Kidney capillary endothelial cell (primary cell): ENCODE measurements at regions not wholly inside any gene's neighbourhood (a gene's known extent, or its start where the extent isn't known, plus 50 kb on each side); places are given as distances from the start of the nearest gene placed in this dataset.
"Not testable (repeated sequence)": the region's sequence is repeated elsewhere in the genome, so short reads cannot be mapped to it uniquely, and the experiment has no call there.

Experiments used
- DNase-seq: peaks from one replicate; pipeline ENCODE4 v3.0.0-alpha.2; 2018; ENCODE audit warnings: low spot score

GRCh38 chr3:191518861-191519260 is 57.9 kb downstream of the PYDC2 start:
- DNase-seq, result no peak

DNA sequence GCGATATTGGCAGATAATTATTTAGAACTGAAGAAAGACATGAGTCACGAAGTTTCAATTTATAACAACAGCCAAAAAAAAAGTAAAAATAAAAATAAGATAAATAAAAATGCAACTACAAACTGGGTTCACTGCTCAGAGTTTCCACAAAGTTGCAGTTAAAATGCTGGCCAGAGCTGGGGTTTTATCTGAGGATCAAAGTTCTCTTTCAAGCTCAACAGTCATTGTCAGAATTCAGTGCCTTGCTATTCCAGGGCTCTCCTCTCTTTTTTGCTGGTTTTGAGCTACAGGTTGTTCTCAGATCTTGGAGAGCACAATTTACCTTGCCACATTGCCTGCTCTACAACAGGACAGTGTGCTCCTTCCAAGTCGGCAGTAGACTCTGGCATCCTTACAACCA is 60.1 kb downstream of the PYDC2 start:
- no peak for DNase-seq

DNA sequence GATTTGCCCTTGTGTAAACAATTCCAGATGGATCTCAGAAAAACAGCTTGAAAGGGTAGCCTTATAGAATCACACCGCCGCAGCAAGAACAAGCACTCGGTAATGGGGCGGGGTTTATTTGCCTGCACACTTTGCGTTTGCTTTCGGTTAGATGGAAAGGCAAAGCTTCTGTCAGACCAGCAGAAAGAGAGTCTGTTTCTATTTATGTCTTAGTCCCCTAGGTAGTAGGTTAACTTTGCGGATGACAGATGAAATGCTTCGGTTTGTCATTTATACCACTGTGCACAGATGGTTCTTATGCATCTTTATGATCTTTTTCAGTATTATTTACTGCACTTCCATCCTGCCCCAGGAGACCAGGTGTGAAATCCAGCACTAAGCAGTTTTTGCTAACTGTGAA is 62.2 kb downstream of the PYDC2 start:
- no peak for DNase-seq

GRCh38 chr3:191528589-191528988 is 67.6 kb downstream of the PYDC2 start:
- no peak for DNase-seq

GRCh38 chr3:191529992-191530391 is 69.0 kb downstream of the PYDC2 start:
- DNase-seq, result no peak

DNA sequence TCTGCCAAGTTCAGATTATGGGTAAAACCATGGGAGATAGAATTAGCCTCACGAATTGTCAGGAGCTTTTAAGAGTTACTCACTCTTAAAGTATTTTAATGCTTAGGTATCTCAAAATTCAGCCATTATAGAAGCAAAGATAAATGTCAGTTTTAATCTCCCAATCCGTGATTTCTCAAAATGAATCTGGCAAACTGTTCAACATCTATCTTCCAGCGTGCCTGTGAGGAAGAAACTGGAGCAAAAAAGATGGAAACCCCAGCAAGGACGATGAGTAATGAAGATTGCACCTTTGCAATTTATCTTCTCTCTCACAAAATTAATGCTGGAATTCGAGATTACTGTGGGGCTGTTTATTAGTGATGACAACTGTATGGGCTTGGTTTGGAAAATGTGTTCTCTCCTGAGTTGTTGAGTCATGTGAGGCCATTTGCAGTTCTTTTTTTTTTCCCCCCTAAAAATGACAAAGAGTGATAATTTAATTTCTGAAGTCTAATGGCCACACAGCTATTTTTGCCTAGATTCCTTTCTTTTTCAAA is 70.5 kb downstream of the PYDC2 start:
- DNase-seq, result no peak

DNA sequence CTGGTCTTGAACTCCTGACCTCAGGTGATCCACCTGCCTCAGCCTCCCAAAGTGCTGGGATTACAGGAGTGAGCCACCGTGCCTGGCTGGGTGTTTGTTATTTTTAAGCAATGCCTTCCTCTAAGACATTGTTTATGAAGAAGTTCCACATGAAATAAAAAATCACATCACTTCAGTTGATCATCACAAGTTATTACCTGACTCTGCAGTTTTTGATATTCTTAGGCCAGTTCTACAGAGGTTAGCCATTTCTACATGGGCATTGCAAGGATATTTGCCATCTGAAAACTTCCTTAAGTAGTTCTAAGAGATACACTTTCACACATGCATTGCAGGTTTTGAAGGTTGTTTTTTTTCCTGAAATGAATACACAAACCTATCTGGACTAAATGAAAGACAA is 82.1 kb downstream of the PYDC2 start:
- no peak for DNase-seq

DNA sequence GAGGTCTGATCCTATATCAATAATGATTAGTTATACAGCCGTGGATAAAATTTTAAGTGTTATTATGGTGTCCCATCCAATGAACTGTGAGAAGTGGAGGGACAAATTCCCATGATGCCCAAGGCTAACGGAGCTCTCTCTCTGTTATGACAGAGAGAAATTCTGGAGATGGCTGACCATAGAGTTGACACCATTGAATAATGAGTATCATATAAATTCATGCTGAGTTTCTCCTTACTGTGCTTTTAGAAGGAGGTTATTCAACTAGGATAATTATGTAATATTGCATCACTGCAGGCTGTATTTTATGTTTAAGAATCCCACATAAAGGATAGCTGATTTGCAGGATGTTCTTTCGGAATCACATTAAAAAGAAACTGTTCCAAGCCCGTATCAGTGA is 82.9 kb downstream of the PYDC2 start:
- DNase-seq, result no peak

DNA sequence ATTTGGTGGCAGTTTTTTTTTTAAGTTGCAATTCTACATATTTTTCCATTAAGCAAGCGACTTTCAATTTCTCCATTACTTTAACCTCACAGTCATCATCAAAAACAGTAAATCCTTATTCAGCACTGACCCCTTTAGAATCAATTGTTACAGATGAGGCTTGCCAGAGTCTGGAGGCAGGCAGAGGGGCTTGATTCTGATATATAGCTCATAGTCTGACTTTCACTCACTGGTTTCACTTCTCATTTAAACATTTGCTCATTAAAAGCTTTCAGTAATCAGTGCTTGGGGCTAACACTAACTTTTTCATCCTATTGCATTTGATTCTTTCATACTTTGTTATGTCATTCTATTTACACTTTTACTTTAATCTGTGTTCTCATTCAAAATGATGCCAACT is 88.4 kb downstream of the PYDC2 start:
- no peak for DNase-seq

DNA sequence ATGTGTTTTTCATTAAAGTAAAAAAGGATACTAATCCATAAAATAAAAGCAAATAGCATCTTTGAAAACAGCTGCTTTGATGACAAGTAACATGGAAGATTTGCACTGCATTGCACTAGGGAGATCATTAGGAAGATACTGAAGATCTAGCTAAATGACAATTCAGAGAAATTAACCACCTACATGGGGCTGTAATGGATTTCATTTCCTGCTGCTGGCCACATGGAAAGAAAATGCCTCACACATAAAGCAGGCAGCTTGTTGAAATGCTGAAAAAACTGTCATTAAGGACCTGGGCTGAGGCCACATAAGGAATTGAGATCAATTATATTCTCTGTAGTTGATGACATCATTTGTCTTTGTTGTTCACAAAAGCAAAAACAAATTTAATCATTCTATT is 94.1 kb downstream of the PYDC2 start:
- no peak for DNase-seq

DNA sequence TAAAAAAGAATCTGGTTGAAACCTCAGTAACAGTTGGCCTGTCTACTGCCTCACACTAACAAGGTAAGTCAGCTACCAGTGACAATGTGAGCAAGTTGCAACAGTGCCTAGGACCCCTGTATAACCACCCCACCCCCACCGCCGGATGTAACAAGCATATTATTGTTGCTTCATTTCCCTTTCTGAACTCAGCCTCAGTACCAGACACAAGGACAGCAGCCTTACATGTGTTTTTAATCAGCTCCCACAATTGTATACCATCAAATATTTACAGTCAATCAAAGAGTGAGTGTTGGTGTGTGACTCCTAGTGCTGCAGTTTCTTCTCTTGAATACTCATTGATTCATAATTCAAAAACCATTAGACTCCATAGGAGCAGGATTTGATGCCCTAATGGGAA is 96.4 kb downstream of the PYDC2 start:
- DNase-seq, result no peak

- DNase-seq, result no peak
Measured at GRCh38 chr3:191563722-191564121, 102.8 kb downstream of the PYDC2 start.

GRCh38 chr3:191566469-191566868 is 105.5 kb downstream of the PYDC2 start:
- DNase-seq, result no peak

DNA sequence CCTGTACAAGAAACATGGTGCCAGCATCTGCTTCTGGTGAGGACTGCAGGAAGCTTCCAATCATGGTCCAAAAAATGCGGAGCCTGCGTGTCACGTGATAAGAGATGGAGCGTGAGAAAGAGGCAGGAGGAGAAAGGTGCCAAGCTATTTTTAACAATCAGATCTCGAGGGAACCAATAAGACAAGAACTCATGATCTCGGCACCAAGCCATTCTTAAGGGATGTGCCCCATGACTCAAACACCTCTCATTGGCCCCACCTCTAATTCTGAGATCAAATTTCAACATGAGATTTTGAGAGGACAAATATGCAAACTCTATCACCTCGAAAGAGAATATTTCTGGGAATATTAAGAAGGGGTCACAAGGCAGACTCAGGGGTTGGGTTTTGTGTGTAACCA is 107.2 kb downstream of the PYDC2 start:
- no peak for DNase-seq

DNA sequence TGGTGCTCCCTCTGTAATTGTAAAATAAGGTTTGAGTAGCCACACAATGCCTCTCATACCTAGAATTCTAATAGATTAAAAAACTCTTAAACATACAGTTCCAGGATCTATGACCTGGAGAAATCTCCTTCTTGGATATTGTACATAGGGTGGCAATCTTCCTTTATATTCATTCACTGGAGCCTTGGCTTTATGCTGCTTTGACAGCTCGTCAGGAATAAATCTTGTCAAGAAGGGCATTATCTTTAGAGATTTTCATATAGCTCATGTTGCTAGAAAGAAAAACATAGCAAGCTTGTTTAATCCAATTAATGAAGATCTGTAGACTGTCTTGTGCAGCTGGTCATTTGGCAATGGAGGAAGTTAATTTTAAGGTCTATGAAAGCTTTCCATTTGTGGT is 131.1 kb downstream of the PYDC2 start:
- no peak for DNase-seq

DNA sequence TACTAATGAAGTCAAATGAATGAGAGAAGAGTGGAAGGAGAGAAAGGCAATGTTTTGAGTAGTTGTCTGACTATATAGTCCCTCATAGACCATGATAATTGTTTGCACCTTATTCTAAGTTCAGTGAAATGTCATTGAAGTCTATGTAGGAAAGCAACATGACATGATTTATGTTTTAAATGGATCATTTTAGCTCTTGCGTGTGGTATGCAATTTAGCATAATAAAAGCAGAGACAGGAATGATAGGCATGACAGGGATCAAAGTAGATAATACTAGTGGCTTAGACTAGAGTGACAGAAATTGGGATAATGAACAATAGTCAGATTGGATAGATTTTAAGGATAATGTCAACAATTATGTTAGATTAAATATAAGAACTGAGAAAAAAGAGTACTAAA is 132.5 kb downstream of the PYDC2 start:
- no peak for DNase-seq

DNA sequence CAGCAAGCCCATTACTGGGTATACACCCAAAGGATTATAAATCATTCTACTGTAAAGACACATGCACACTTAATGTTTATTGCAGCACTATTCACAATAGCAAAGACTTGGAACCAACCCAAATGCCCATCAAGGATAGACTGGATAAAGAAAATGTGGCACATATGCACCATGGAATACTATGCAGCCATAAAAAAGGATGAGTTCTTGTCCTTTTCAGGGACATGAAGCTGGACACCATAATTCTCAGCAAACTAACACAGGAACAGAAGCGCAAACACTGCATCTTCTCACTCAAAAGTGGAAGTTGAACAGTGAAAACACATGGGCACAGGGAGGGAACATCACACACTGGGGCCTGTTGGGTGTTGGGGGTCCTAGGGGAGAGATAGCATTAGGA is 154.5 kb downstream of the PYDC2 start:
- not testable (repeated sequence) for DNase-seq

DNA sequence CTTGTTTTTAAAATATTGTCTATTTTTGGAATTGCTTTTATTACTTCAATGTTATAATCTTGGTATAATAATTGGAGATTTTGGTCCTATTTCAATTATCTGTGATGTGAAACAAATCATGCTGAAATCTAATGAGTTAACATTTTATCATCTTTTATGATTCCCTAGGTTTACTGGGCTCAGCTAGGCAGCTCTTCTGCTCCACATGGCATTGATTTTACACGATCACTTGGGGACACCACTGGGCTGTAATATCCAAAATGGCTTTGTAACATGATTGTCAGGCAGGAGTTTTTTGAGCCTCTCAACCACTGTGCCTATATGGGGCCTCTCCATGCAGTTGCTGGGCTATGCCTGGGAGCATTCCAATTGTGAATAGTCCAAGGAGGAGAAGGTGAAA is 163.3 kb downstream of the PYDC2 start:
- DNase-seq, result no peak

- DNase-seq, result peak; percentile 17
Measured at GRCh38 chr3:191627064-191627463, 166.1 kb downstream of the PYDC2 start.

DNA sequence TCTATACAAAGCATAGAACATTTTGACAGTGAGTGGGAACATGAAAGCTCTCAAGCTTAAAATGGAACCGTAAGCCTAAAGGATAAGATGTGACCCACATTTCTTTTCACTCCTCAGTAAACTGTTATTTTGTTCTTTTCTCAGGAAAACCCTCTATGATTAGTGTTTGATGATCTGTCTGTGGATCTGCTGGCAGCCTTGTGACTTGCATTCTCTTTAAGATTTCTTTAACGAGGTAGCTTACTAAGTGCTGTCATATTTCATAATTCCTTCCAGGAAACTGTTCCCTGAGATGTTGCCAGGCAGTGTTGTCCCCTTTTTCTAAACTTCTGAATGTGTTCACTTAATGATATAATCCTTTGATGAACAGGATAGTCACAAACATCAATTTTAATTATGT is 167.6 kb downstream of the PYDC2 start:
- no peak for DNase-seq

- no peak for DNase-seq
Measured at GRCh38 chr3:191631496-191631895, 170.5 kb downstream of the PYDC2 start.

GRCh38 chr3:191634902-191635301 is 173.9 kb downstream of the PYDC2 start:
- DNase-seq, result no peak

DNA sequence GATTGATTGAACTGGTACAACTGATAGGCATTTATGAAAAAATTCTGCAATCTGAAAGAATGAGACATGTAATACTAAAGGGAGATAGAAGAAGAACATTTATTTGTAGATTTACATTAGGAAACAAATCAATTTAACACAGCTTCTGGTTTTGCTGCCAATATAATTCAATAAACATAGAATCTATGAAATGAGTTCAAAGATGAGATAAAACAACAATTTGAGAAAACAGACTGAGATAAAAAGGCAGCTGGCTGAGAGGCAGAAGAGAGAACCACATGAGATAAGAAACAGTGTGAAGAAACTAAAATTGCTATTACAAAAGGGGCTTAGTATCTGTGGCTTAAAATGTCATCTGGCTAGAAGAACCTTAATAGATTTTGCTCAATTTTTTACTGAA is 176.6 kb downstream of the PYDC2 start:
- no peak for DNase-seq

- no peak for DNase-seq
Measured at GRCh38 chr3:191641789-191642188, 180.8 kb downstream of the PYDC2 start.

DNA sequence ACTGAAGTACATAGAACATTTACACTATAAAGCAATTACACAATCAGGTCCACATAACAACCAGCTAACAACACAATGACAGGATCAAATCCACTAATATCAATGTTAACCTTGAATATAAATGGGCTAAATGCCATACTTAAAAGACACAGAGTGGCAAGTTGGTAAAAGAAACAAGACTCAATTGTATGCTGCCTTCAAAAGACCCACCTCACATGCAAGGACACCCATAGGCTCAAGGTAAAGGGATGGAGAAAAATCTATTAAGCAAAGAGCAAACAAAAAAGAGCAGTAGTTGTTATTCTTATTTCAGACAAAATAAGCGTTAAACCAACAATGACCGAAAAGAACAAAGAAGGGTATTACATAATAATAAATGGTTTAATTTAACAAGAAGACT is 183.3 kb downstream of the PYDC2 start:
- no peak for DNase-seq
